ENCODE measurements at regions not wholly inside any gene's neighbourhood (a gene's known extent, or its start where the extent isn't known, plus 50 kb on each side); places are given as distances from the start of the nearest gene placed in this dataset.
"Not testable (repeated sequence)": the region's sequence is repeated elsewhere in the genome, so short reads cannot be mapped to it uniquely, and the experiment has no call there.

GRCh38 chr6:27145731-27146455 is 101.6 kb upstream of the PRSS16 start:
- POLR2A ChIA-PET = interaction anchor here (0.6 to 9.9 kb wide), 14 partner anchors 10 to 1114 kb away, joined by 3 to 439 read pairs (median 8); a partner anchor contains a TSS
- CTCF ChIA-PET = interaction anchor here (1.5 kb wide), 1 partner anchor 13 kb away, joined by 4 read pairs; a partner anchor contains a TSS
- peak; percentile 40 for DNase-seq (ENCODE audit: extremely low spot score)
- peak; percentile 78 for TF ChIP-seq FOXK2 (IDR thresholded peaks at IDR 0.05)
- no peak for TF ChIP-seq FOXM1 (IDR thresholded peaks at IDR 0.05; ENCODE audit: borderline replicate concordance)
- TF ChIP-seq BHLHE40 (IDR thresholded peaks at IDR 0.05; ENCODE audit: borderline replicate concordance) = peak; percentile 50; the same call in 1 of the 2 replicates
- peak; percentile 31; the same call in 1 of the 2 replicates for TF ChIP-seq HDGF (IDR thresholded peaks at IDR 0.05; ENCODE audit: borderline replicate concordance)
- no peak for TF ChIP-seq ARNT (IDR thresholded peaks at IDR 0.05)
- TF ChIP-seq SUZ12 (IDR thresholded peaks at IDR 0.05) = no peak
- no peak for TF ChIP-seq PKNOX1 (IDR thresholded peaks at IDR 0.05)
- TF ChIP-seq NFRKB (IDR thresholded peaks at IDR 0.05) = peak; percentile 93
- no peak for TF ChIP-seq SP1 (IDR thresholded peaks at IDR 0.05)
- TF ChIP-seq LEF1 (IDR thresholded peaks at IDR 0.05; ENCODE audit: borderline replicate concordance) = no peak
- TF ChIP-seq CTBP1 (IDR thresholded peaks at IDR 0.05; ENCODE audit: borderline replicate concordance) = peak; percentile 54; the same call in 1 of the 2 replicates
- TF ChIP-seq ZNF384 (IDR thresholded peaks at IDR 0.05) = no peak
- TF ChIP-seq ELF4 (IDR thresholded peaks at IDR 0.05) = peak; percentile 87
- TF ChIP-seq L3MBTL2 (conservative IDR thresholded peaks at IDR 0.05) = peak; percentile 92
- TF ChIP-seq FOXA1 (IDR thresholded peaks at IDR 0.05) = no peak
- TF ChIP-seq TARDBP (IDR thresholded peaks at IDR 0.05) = no peak

GRCh38 chr6:27146456-27146705 is 101.1 kb upstream of the PRSS16 start:
- not testable (repeated sequence) for DNase-seq (ENCODE audit: extremely low spot score)
- ChIA-PET POLR2A (interaction anchor here (0.7 to 9.9 kb wide), 38 partner anchors 8 to 1126 kb away, joined by 3 to 439 read pairs (median 6); a partner anchor contains a TSS), CTCF (interaction anchor here (1.4 kb wide), 1 partner anchor 14 kb away, joined by 4 read pairs; a partner anchor contains a TSS)

GRCh38 chr6:27146706-27147505 is 100.6 kb upstream of the PRSS16 start:
- peak; percentile 81 for TF ChIP-seq LEF1 (IDR thresholded peaks at IDR 0.05; ENCODE audit: borderline replicate concordance)
- no peak for TF ChIP-seq ARNT (IDR thresholded peaks at IDR 0.05)
- no peak for TF ChIP-seq FOXK2 (IDR thresholded peaks at IDR 0.05)
- TF ChIP-seq FOXA1 (IDR thresholded peaks at IDR 0.05) = no peak
- peak; percentile 63 for TF ChIP-seq L3MBTL2 (conservative IDR thresholded peaks at IDR 0.05)
- TF ChIP-seq TARDBP (IDR thresholded peaks at IDR 0.05) = no peak
- TF ChIP-seq NFRKB (IDR thresholded peaks at IDR 0.05) = peak; percentile 95
- peak; percentile 88 for TF ChIP-seq ELF4 (IDR thresholded peaks at IDR 0.05)
- no peak for TF ChIP-seq CTBP1 (IDR thresholded peaks at IDR 0.05; ENCODE audit: borderline replicate concordance)
- ChIA-PET POLR2A (interaction anchor here (0.6 to 9.9 kb wide), 68 partner anchors 9 to 1126 kb away, joined by 3 to 439 read pairs (median 4); partner anchors contain the start of gene ZNF184), CTCF (interaction anchor here (0.9 to 1.4 kb wide), 2 partner anchors 15 to 948 kb away, joined by 3 to 4 read pairs; a partner anchor contains a TSS)
- peak; percentile 84 for DNase-seq (ENCODE audit: extremely low spot score)

- CTCF ChIA-PET = no interaction called here
- POLR2A ChIA-PET = interaction anchor here (1.6 to 9.9 kb wide), 8 partner anchors 8 to 1122 kb away, joined by 4 to 439 read pairs (median 16); a partner anchor contains a TSS
- DNase-seq (ENCODE audit: extremely low spot score) = no peak
- TF ChIP-seq SP1 (IDR thresholded peaks at IDR 0.05) (no peak), HDGF (IDR thresholded peaks at IDR 0.05; ENCODE audit: borderline replicate concordance) (no peak), ZNF384 (IDR thresholded peaks at IDR 0.05) (no peak)
Observed at GRCh38 chr6:27148404-27148795, 99.1 kb upstream of the PRSS16 start.

GRCh38 chr6:27149150-27149549 is 98.4 kb upstream of the PRSS16 start:
- ChIA-PET CTCF (interaction anchor here (1.2 kb wide), 1 partner anchor 11 kb away, joined by 3 read pairs; no protein-coding TSS in a partner anchor), POLR2A (interaction anchor here (0.6 to 9.9 kb wide), 5 partner anchors 18 to 1123 kb away, joined by 3 to 439 read pairs (median 3); a partner anchor contains a TSS)
- DNase-seq (ENCODE audit: extremely low spot score) = no peak
- TF ChIP-seq SP1 (IDR thresholded peaks at IDR 0.05) (no peak), NFRKB (IDR thresholded peaks at IDR 0.05) (no peak), FOXA1 (IDR thresholded peaks at IDR 0.05) (no peak), CTBP1 (IDR thresholded peaks at IDR 0.05; ENCODE audit: borderline replicate concordance) (no peak), ELF4 (IDR thresholded peaks at IDR 0.05) (no peak), HDGF (IDR thresholded peaks at IDR 0.05; ENCODE audit: borderline replicate concordance) (no peak), FOXM1 (IDR thresholded peaks at IDR 0.05; ENCODE audit: borderline replicate concordance) (no peak), ZNF384 (IDR thresholded peaks at IDR 0.05) (no peak), SUZ12 (IDR thresholded peaks at IDR 0.05) (no peak), TARDBP (IDR thresholded peaks at IDR 0.05) (no peak)

- TF ChIP-seq ARNT (IDR thresholded peaks at IDR 0.05) (no peak), L3MBTL2 (conservative IDR thresholded peaks at IDR 0.05) (no peak), ELF4 (IDR thresholded peaks at IDR 0.05) (no peak), FOXM1 (IDR thresholded peaks at IDR 0.05; ENCODE audit: borderline replicate concordance) (no peak), HDGF (IDR thresholded peaks at IDR 0.05; ENCODE audit: borderline replicate concordance) (no peak), ZNF384 (IDR thresholded peaks at IDR 0.05) (no peak), PKNOX1 (IDR thresholded peaks at IDR 0.05) (no peak), CTBP1 (IDR thresholded peaks at IDR 0.05; ENCODE audit: borderline replicate concordance) (no peak)
- CTCF ChIA-PET = no interaction called here
- POLR2A ChIA-PET = interaction anchor here (1.5 to 3.2 kb wide), 3 partner anchors 7 to 22 kb away, joined by 5 to 30 read pairs (median 7); a partner anchor contains a TSS
- DNase-seq (ENCODE audit: extremely low spot score) = no peak
Observed at GRCh38 chr6:27154696-27155095, 92.8 kb upstream of the PRSS16 start.
